ENCODE measurements at regions not wholly inside any gene's neighbourhood (a gene's known extent, or its start where the extent isn't known, plus 50 kb on each side); places are given as distances from the start of the nearest gene placed in this dataset.

- Histone ChIP-seq H4K20me1 (ENCODE audit: low read depth) (no peaks in the 10 kb centered on the region), H3K4me2 (no peak overlapping the region), H3K36me3 (no peaks in the 10 kb centered on the region), H3K9ac (no peak overlapping the region), H3K9me3 (ENCODE audit: low read depth) (no peaks in the 10 kb centered on the region), H3F3A (ENCODE audit: low read depth) (no peaks in the 10 kb centered on the region), H3K4me1 (no peaks in the 10 kb centered on the region), H3K27ac (no peak overlapping the region), H2AFZ (replicated peaks) (no peak overlapping the region), H3K79me2 (ENCODE audit: low read depth) (no peaks in the 10 kb centered on the region), H3K4me3 (no peak overlapping the region), H3K27me3 (no peaks in the 10 kb centered on the region)
- Mint-ChIP-seq H3K9me3 (peaks cover 9% of the 10 kb centered on the region), H3K27me3 (ENCODE audit: insufficient read depth, low read depth) (no peaks in the 10 kb centered on the region), H3K27ac (no peak overlapping the region), H3K36me3 (peaks cover 1% of the 10 kb centered on the region), H3K4me1 (peaks cover 5% of the 10 kb centered on the region), H3K4me3 (no peak overlapping the region)
- TF ChIP-seq EZH2 (IDR thresholded peaks at IDR 0.05) (no peak), EZH2phosphoT487 (IDR thresholded peaks at IDR 0.05) (no peak)
- TF ChIP-seq, protein P1, sequence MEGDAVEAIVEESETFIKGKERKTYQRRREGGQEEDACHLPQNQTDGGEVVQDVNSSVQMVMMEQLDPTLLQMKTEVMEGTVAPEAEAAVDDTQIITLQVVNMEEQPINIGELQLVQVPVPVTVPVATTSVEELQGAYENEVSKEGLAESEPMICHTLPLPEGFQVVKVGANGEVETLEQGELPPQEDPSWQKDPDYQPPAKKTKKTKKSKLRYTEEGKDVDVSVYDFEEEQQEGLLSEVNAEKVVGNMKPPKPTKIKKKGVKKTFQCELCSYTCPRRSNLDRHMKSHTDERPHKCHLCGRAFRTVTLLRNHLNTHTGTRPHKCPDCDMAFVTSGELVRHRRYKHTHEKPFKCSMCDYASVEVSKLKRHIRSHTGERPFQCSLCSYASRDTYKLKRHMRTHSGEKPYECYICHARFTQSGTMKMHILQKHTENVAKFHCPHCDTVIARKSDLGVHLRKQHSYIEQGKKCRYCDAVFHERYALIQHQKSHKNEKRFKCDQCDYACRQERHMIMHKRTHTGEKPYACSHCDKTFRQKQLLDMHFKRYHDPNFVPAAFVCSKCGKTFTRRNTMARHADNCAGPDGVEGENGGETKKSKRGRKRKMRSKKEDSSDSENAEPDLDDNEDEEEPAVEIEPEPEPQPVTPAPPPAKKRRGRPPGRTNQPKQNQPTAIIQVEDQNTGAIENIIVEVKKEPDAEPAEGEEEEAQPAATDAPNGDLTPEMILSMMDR (IDR thresholded peaks at IDR 0.05) = no peak
- no peak for DNase-seq (ENCODE audit: low spot score)
These were observed 245.3 kb upstream of the FOXQ1 start for GRCh38 chr6:1066449-1067090.

GRCh38 chr6:1065986-1066385, 245.9 kb upstream of the FOXQ1 start:
- Histone ChIP-seq H2AFZ (replicated peaks) (no peak overlapping the region), H3K9me3 (ENCODE audit: low read depth) (no peaks in the 10 kb centered on the region), H3F3A (ENCODE audit: low read depth) (no peaks in the 10 kb centered on the region), H3K4me1 (no peaks in the 10 kb centered on the region), H3K79me2 (ENCODE audit: low read depth) (no peaks in the 10 kb centered on the region), H3K9ac (no peak overlapping the region), H3K27me3 (no peaks in the 10 kb centered on the region), H3K4me2 (no peak overlapping the region), H3K27ac (no peak overlapping the region), H3K4me3 (no peak overlapping the region), H4K20me1 (ENCODE audit: low read depth) (no peaks in the 10 kb centered on the region), H3K36me3 (no peaks in the 10 kb centered on the region)
- Mint-ChIP-seq H3K4me3 (no peak overlapping the region), H3K36me3 (peaks cover 1% of the 10 kb centered on the region), H3K27me3 (ENCODE audit: insufficient read depth, low read depth) (no peaks in the 10 kb centered on the region), H3K4me1 (peaks cover 5% of the 10 kb centered on the region), H3K9me3 (peaks cover 9% of the 10 kb centered on the region), H3K27ac (no peak overlapping the region)
- DNase-seq (ENCODE audit: low spot score) = no peak
- TF ChIP-seq, protein P1 (IDR thresholded peaks at IDR 0.05) = no peak
- TF ChIP-seq EZH2phosphoT487 (IDR thresholded peaks at IDR 0.05) (no peak), EZH2 (IDR thresholded peaks at IDR 0.05) (no peak)

- Histone ChIP-seq H3K36me3 (no peaks in the 10 kb centered on the region), H3K4me2 (no peak overlapping the region), H3K9me3 (ENCODE audit: low read depth) (no peaks in the 10 kb centered on the region), H3F3A (ENCODE audit: low read depth) (no peaks in the 10 kb centered on the region), H3K79me2 (ENCODE audit: low read depth) (no peaks in the 10 kb centered on the region), H4K20me1 (ENCODE audit: low read depth) (no peaks in the 10 kb centered on the region), H3K27ac (no peak overlapping the region), H3K4me3 (no peak overlapping the region), H3K9ac (no peak overlapping the region), H3K27me3 (no peaks in the 10 kb centered on the region), H2AFZ (replicated peaks) (no peak overlapping the region), H3K4me1 (no peaks in the 10 kb centered on the region)
- no peak for DNase-seq (ENCODE audit: low spot score)
- Mint-ChIP-seq H3K27ac (no peak overlapping the region), H3K27me3 (ENCODE audit: insufficient read depth, low read depth) (peaks cover 2% of the 10 kb centered on the region), H3K36me3 (peaks cover 1% of the 10 kb centered on the region), H3K4me1 (peaks cover 9% of the 10 kb centered on the region), H3K4me3 (no peak overlapping the region), H3K9me3 (peaks cover 11% of the 10 kb centered on the region)
- TF ChIP-seq EZH2phosphoT487 (IDR thresholded peaks at IDR 0.05) (no peak), EZH2 (IDR thresholded peaks at IDR 0.05) (no peak)
- TF ChIP-seq, protein P1 (IDR thresholded peaks at IDR 0.05) = no peak
These were observed 248.1 kb upstream of the FOXQ1 start for GRCh38 chr6:1063671-1064355.
